ENCODE measurements at regions not wholly inside any gene's neighbourhood (a gene's known extent, or its start where the extent isn't known, plus 50 kb on each side); places are given as distances from the start of the nearest gene placed in this dataset.
"Not testable (repeated sequence)": the region's sequence is repeated elsewhere in the genome, so short reads cannot be mapped to it uniquely, and the experiment has no call there.

GRCh38 chrX:94288325-94288724 lies 614.3 kb downstream of the FAM133A start:
- no peaks in the 10 kb centered on the region for H3K4me1 ChIP-seq
- no peaks in the 10 kb centered on the region for H3K36me3 ChIP-seq (ENCODE audit: low read depth, missing control alignments)
- DNase-seq: no peak
- H3K4me3 ChIP-seq: no peak overlapping the region
- no peaks in the 10 kb centered on the region for H3K27me3 ChIP-seq
- H3K27ac ChIP-seq: no peak overlapping the region
- no peaks in the 10 kb centered on the region for H3K9me3 ChIP-seq
- intact Hi-C loops (cut with DNase I; ENCODE audit: low total_unique reads): no loop called here
- WGBS, 2 donors: 38 to 57% methylated on average over 2 of the region's 2 CpGs
- TF ChIP-seq POLR2A (IDR thresholded peaks at IDR 0.05) (no peak), CTCF (IDR thresholded peaks at IDR 0.05) (no peak)

GRCh38 chrX:94288972-94289371 lies 615.0 kb downstream of the FAM133A start:
- DNase-seq: no peak
- TF ChIP-seq CTCF (IDR thresholded peaks at IDR 0.05) (no peak), POLR2A (IDR thresholded peaks at IDR 0.05) (no peak)
- Histone ChIP-seq H3K27me3 (no peaks in the 10 kb centered on the region), H3K4me1 (no peaks in the 10 kb centered on the region), H3K4me3 (no peak overlapping the region), H3K27ac (no peak overlapping the region), H3K9me3 (no peaks in the 10 kb centered on the region), H3K36me3 (ENCODE audit: low read depth, missing control alignments) (no peaks in the 10 kb centered on the region)
- 25 to 59% methylated on average over 1 of the region's 1 CpG for WGBS, 2 donors
- intact Hi-C loops (cut with DNase I; ENCODE audit: low total_unique reads): no loop called here

GRCh38 chrX:94302446-94302845 lies 628.4 kb downstream of the FAM133A start:
- no peaks in the 10 kb centered on the region for H3K9me3 ChIP-seq
- no peak overlapping the region for H3K4me3 ChIP-seq
- intact Hi-C loops (cut with DNase I; ENCODE audit: low total_unique reads): no loop called here
- no peak overlapping the region for H3K27ac ChIP-seq
- no peaks in the 10 kb centered on the region for H3K27me3 ChIP-seq
- WGBS, 2 donors: 71 to 85% methylated on average over 2 of the region's 2 CpGs
- H3K36me3 ChIP-seq (ENCODE audit: low read depth, missing control alignments): no peaks in the 10 kb centered on the region
- DNase-seq: no peak
- no peaks in the 10 kb centered on the region for H3K4me1 ChIP-seq
- no peak for TF ChIP-seq POLR2A (IDR thresholded peaks at IDR 0.05)
- TF ChIP-seq CTCF (IDR thresholded peaks at IDR 0.05): no peak

GRCh38 chrX:94329182-94329581 lies 655.2 kb downstream of the FAM133A start:
- intact Hi-C loops (cut with DNase I; ENCODE audit: low total_unique reads): no loop called here
- Histone ChIP-seq H3K4me1 (no peaks in the 10 kb centered on the region), H3K9me3 (no peaks in the 10 kb centered on the region), H3K36me3 (ENCODE audit: low read depth, missing control alignments) (no peaks in the 10 kb centered on the region), H3K4me3 (no peak overlapping the region), H3K27ac (no peak overlapping the region), H3K27me3 (no peaks in the 10 kb centered on the region)
- DNase-seq: no peak
- whole genome bisulfite sequencing, 2 donors: 93 to 100% methylated on average over 1 of the region's 1 CpG
- TF ChIP-seq POLR2A (IDR thresholded peaks at IDR 0.05) (no peak), CTCF (IDR thresholded peaks at IDR 0.05) (no peak)

GRCh38 chrX:94341730-94342129 lies 667.7 kb downstream of the FAM133A start:
- H3K4me1 ChIP-seq; H3K27me3 ChIP-seq; H3K27ac ChIP-seq; H3K9me3 ChIP-seq; H3K4me3 ChIP-seq; H3K36me3 ChIP-seq (ENCODE audit: low read depth, missing control alignments); intact Hi-C loops (cut with DNase I; ENCODE audit: low total_unique reads): not testable (repeated sequence)
- WGBS, 2 donors: 68 to 81% methylated on average over 7 of the region's 7 CpGs
- peak; percentile 18 for DNase-seq
